ENCODE measurements at regions not wholly inside any gene's neighbourhood (a gene's known extent, or its start where the extent isn't known, plus 50 kb on each side); places are given as distances from the start of the nearest gene placed in this dataset.

DNA sequence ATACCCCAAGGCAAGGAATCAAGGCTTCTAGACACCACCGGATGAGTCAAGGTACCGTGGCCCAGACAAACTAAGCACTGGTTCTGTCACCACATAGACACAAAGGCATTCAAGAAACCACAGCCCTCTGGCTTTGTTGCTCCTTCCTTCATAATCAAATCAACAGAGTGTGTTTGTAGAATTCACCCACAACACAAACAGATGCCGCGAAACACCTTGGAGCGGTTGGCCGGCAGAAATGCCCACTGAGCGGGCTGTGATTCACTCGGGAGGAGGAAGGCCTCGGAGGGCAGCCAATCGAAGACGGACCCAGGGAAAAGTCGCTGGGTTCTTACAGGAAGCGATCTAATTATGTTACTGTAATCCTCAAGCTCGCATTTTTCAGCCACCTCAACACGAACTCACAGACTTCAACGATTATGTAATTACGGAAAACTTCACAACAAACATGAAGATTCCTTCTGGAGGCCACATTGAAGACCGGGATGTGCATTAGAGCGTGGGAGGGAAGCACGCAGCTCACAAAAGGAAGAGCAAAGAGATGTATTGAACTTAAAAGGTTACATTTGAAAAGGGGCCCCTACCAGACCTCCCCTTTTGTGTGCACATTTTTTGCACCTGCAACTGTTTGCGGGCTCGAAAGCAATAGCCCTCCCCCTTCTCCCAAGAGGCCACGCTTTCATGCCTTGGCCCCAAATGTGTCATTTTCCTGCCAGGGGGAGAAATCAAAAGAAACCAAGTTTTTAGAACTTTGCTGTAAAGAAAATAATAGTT is 184.7 kb upstream of the PREP start:
- WGBS, 2 donors = 85 to 86% methylated on average over 23 of the region's 23 CpGs
- H3K4me1 ChIP-seq = no peaks in the 10 kb centered on the region
- no peak overlapping the region for H3K4me3 ChIP-seq
- H3K27ac ChIP-seq = no peak overlapping the region
- no peaks in the 10 kb centered on the region for H3K27me3 ChIP-seq
- no peaks in the 10 kb centered on the region for H3K9me3 ChIP-seq
- no peak for DNase-seq (ENCODE audit: low spot score in 2 of 2)
- TF ChIP-seq, protein P1, sequence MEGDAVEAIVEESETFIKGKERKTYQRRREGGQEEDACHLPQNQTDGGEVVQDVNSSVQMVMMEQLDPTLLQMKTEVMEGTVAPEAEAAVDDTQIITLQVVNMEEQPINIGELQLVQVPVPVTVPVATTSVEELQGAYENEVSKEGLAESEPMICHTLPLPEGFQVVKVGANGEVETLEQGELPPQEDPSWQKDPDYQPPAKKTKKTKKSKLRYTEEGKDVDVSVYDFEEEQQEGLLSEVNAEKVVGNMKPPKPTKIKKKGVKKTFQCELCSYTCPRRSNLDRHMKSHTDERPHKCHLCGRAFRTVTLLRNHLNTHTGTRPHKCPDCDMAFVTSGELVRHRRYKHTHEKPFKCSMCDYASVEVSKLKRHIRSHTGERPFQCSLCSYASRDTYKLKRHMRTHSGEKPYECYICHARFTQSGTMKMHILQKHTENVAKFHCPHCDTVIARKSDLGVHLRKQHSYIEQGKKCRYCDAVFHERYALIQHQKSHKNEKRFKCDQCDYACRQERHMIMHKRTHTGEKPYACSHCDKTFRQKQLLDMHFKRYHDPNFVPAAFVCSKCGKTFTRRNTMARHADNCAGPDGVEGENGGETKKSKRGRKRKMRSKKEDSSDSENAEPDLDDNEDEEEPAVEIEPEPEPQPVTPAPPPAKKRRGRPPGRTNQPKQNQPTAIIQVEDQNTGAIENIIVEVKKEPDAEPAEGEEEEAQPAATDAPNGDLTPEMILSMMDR (IDR thresholded peaks at IDR 0.05) = no peak
- TF ChIP-seq POLR2A (IDR thresholded peaks at IDR 0.05) (no peak), EP300 (IDR thresholded peaks at IDR 0.05) (no peak)
- no peaks in the 10 kb centered on the region for H3K36me3 ChIP-seq

DNA sequence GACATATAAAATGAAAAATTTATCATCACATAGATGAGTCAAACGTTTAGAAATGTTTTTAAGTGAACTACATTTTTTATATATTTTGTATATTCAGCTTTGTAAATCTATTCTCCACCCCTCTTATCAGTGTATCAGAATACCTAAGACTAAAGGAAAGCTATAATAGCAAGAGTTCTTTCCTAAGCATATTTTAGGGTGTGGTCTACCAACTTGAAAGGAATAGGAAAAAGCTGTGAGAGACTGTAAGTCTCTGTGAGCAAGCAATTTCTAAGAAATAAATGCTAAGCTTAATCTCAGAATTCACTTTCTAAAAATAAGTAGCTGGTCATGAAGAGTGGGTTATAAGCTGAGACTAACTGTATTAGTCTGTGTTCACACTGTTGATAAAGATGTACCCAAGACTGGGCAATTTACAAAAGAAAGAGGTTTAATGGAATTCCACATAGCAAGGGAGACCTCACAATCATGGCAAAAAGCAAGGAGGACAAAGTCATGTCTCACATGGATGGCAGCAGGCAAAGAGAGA is 175.4 kb upstream of the PREP start:
- 53 to 59% methylated on average over 1 of the region's 1 CpG for WGBS, 2 donors

DNA sequence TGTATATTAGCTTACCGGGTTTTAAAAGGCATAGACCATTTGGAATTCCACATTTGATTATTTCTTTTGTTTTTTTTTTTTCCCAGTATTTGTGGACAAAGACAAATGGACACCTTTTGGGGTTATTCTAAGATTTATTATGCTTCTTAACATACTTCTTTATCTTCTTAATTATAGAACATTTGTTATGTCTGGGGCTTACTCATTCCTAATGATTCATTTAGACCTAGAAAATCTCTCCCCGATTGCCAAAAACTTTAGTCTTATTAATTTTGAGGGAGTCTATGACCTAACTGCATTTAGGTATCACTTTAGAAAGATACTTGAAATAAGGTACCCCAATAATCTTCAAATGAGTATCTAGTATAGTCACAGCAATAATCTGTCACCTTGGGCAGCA is 170.7 kb upstream of the PREP start:
- Histone ChIP-seq H3K36me3 (no peaks in the 10 kb centered on the region), H3K27ac (no peak overlapping the region), H3K9me3 (no peaks in the 10 kb centered on the region), H3K4me3 (no peak overlapping the region), H3K27me3 (no peaks in the 10 kb centered on the region), H3K4me1 (no peaks in the 10 kb centered on the region)
- 90 to 92% methylated on average over 2 of the region's 2 CpGs for WGBS, 2 donors
- TF ChIP-seq EP300 (IDR thresholded peaks at IDR 0.05) (no peak), POLR2A (IDR thresholded peaks at IDR 0.05) (no peak)
- TF ChIP-seq, protein P1 (IDR thresholded peaks at IDR 0.05) = no peak
- no peak for DNase-seq (ENCODE audit: low spot score in 2 of 2)

More for the DNA sequence above, 175.4 kb upstream of the PREP start:
- H3K27me3 ChIP-seq = no peaks in the 10 kb centered on the region
- no peaks in the 10 kb centered on the region for H3K9me3 ChIP-seq
- TF ChIP-seq POLR2A (IDR thresholded peaks at IDR 0.05) = no peak
- TF ChIP-seq, protein P1 (IDR thresholded peaks at IDR 0.05) = no peak
- no peak for TF ChIP-seq EP300 (IDR thresholded peaks at IDR 0.05)
- H3K36me3 ChIP-seq = no peaks in the 10 kb centered on the region
- H3K4me3 ChIP-seq = no peak overlapping the region
- H3K4me1 ChIP-seq = no peaks in the 10 kb centered on the region
- H3K27ac ChIP-seq = no peak overlapping the region
- DNase-seq (ENCODE audit: low spot score in 2 of 2) = no peak

DNA sequence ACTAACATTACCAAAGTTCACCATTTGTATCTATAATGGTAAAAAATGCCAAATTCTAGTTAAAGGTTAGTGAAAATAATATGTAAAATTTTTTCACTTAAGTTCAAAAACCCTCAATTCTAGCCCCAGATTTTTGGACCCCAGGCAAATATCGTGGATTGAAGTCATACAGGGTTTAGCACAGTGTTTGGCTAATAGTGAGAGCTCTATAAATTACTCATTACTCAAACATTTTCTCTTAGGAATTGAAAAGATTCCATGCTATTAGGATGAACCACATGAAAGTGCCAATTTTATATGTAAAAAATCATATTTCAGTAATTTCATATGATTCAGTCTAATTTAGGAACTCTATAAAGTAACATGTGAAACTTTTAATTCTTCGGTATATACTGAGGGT is 170.3 kb upstream of the PREP start:
- TF ChIP-seq POLR2A (IDR thresholded peaks at IDR 0.05) (no peak), EP300 (IDR thresholded peaks at IDR 0.05) (no peak)
- TF ChIP-seq, protein P1 (IDR thresholded peaks at IDR 0.05) = no peak
- Histone ChIP-seq H3K27ac (no peak overlapping the region), H3K27me3 (no peaks in the 10 kb centered on the region), H3K4me1 (no peaks in the 10 kb centered on the region), H3K36me3 (no peaks in the 10 kb centered on the region), H3K9me3 (no peaks in the 10 kb centered on the region), H3K4me3 (no peak overlapping the region)
- no peak for DNase-seq (ENCODE audit: low spot score in 2 of 2)
- 71 to 72% methylated on average over 2 of the region's 2 CpGs for WGBS, 2 donors

DNA sequence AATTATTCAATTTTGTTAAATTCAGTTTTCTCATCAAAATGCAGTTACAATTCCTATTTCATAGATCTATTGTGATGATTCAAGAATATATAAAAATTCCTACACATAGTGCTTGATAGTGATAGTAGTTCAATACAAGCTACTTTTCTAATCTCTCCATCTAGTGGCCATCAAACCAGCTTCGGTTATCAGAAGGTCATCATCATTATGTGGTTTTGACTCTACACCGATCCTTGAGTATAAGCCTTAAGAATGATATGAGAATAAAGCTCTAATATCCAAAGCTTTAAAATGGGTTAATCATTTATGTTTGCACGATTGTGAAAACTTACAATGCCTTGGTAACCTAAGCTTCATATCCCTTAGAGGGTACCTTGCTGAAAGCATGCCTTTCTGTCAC is 167.5 kb upstream of the PREP start:
- H3K4me1 ChIP-seq = no peaks in the 10 kb centered on the region
- H3K27ac ChIP-seq = no peak overlapping the region
- no peak overlapping the region for H3K4me3 ChIP-seq
- 88 to 90% methylated on average over 3 of the region's 3 CpGs for WGBS, 2 donors
- TF ChIP-seq EP300 (IDR thresholded peaks at IDR 0.05) (no peak), POLR2A (IDR thresholded peaks at IDR 0.05) (no peak)
- TF ChIP-seq, protein P1 (IDR thresholded peaks at IDR 0.05) = no peak
- no peak for DNase-seq (ENCODE audit: low spot score in 2 of 2)
- no peaks in the 10 kb centered on the region for H3K36me3 ChIP-seq
- H3K9me3 ChIP-seq = no peaks in the 10 kb centered on the region
- H3K27me3 ChIP-seq = no peaks in the 10 kb centered on the region
